HG03575 (cell line): ENCODE measurements at regions not wholly inside any gene's neighbourhood (a gene's known extent, or its start where the extent isn't known, plus 50 kb on each side); places are given as distances from the start of the nearest gene placed in this dataset.
"Not testable (repeated sequence)": the region's sequence is repeated elsewhere in the genome, so short reads cannot be mapped to it uniquely, and the experiment has no call there.

ENCODE experiments used
- ATAC-seq: cut with Tn5 transposase; IDR thresholded peaks from one replicate; pipeline ENCODE4 v1.9.1; 2021; ENCODE audit not compliant: unreplicated experiment, insufficient number of reproducible peaks, low FRiP score; ENCODE audit errors: extremely low read depth

- ATAC-seq, result not testable (repeated sequence)
Observed at GRCh38 chr1:144516172-144516571, 54.7 kb upstream of the NBPF15 start.

DNA sequence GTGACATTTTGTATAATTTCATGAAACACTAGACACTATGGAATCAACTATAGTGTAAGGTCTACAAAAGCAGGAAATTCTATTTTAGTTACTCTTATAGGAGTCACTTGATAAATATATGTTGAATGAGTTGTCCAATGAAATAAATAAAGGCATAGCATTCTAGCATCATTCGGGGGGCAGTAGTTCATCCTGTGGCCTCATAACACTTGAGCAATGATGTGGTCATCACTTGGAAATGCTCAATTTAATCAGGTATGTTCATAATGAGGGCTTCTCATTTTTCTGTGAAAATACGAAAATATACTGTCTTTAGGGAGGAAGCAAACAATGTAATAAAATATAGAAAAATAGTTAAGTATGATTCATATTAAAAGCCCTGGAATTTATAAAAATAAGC is 55.4 kb upstream of the NBPF15 start:
- ATAC-seq, result not testable (repeated sequence)

- ATAC-seq, result not testable (repeated sequence)
Observed at GRCh38 chr1:144518439-144518838, 57.0 kb upstream of the NBPF15 start.

DNA sequence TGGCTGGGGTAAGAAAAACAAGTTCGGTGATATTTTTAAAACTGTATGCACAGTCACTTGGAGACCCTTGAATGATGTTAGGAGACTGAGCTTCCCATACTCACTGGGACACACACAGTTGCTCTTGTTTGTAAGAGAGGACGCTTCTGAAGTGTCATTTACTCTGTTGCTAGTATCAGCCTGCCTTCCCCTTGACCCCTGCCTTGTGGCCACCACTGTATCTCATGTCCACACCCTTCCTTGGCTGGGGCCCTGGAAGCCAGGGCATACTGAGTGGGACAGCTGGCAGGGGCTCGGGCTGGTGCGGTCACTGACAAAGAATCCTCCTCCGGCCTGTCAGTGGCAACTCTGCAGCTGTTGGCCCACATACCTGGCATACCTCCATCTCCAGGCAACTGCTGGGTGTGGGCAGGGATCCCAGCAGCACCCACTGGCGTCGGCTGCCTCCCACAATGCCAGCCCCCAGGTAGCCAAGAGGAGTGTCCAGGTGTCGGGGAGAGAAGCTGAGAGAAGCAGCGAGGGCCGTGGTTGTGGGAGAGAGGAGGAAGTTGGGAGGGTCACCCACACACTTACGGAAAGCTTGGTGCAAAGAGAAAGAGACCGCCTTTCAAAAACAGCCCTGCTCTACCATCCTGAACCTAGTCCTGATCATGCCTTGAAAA is 58.2 kb upstream of the NBPF15 start:
- not testable (repeated sequence) for ATAC-seq

- peak; percentile 57 for ATAC-seq
Observed at GRCh38 chr1:144523661-144524407, 62.4 kb upstream of the NBPF15 start.

GRCh38 chr1:144532156-144532607 is 60.5 kb upstream of the PPIAL4F start:
- not testable (repeated sequence) for ATAC-seq

DNA sequence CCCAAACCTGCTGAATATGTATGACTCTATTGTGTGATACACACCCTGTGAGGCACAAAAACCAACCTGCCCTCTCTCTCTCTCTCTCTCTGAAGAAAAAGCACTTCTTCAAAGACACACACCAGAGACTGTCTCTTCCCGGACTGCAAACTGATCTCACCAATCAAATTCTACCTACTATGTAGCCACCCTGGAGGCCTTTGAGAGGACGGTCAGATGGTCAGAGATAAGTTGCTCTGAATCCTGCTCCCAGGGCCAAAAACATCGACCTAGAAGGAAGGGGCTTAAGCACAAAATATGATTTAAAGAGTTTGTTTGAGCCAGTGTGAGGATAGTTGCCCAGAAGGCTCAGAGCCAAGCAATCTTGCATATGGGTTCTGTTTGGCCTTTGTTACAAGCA is 59.2 kb upstream of the PPIAL4F start:
- ATAC-seq, result not testable (repeated sequence)

- ATAC-seq, result not testable (repeated sequence)
Observed at GRCh38 chr1:144534286-144534685, 58.4 kb upstream of the PPIAL4F start.

DNA sequence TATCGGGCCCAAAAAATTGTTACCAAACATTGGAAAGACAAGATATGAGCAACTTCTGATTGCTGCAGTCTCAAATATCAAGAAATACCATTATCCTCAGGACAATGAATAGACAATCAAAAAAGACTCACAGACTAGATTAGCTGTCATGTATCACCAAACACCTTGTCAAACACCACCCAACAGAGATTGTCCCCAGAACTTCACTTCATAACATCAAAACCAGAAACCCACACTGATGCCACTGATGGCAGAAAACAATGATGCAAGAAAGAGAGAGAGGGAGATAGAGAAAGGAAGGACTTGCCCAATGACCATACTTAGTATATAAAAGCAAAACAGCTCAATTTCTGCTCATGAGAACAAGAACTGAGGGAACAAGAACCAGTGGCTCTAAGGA is 56.0 kb upstream of the PPIAL4F start:
- not testable (repeated sequence) for ATAC-seq

DNA sequence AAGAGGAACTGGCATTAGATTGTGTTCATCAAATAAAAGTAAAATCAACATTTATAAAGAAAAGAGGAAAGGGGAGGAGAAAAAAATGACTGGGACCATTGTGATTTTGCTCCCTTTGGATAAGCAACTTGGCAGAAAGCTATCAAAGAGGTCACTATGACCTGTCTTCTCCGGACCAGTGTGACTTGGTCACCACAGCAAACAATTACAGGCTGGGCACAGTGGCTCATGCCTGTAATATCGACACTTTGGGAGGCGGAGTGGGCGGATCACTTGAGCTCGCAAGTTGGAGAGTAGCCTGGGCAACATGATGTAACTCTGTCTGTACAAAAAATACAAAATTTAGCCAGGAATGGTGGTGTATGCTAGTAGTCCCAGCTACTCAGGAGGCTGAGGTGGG is 55.5 kb upstream of the PPIAL4F start:
- not testable (repeated sequence) for ATAC-seq

DNA sequence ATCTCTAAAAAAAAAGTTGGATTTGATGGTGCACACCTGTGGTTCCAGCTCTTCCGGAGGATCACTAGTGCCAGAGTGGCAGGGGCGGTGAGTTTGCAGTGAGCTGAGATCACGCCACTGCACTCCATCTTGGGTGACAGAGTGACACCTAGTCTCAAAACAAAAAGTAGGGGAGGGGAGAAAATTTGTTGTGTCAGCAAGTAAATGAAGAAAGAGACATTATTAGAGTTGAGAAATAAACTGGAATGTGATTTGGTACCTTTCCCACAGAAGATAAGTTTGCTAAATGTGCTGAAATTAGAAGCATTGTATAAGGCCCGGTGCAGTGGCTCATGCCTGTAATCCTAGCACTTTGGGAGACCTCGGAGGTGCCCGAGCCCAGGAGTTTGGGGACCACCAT is 54.0 kb upstream of the PPIAL4F start:
- not testable (repeated sequence) for ATAC-seq

- not testable (repeated sequence) for ATAC-seq
Observed at GRCh38 chr1:144539191-144539960, 53.3 kb upstream of the PPIAL4F start.
